Lower leg skin (tissue), 4 donors: ENCODE measurements at regions not wholly inside any gene's neighbourhood (a gene's known extent, or its start where the extent isn't known, plus 50 kb on each side); places are given as distances from the start of the nearest gene placed in this dataset.

ENCODE experiments used
- DNase-seq, 2 donors: peaks; one replicate each; pipeline ENCODE4 v3.0.0-alpha.2; 2019; ENCODE audit warnings: low spot score in 2 of 2
- H3K4me3 ChIP-seq: fragments of 200-600 bp; sonication (generic); 2 replicates; pipeline ENCODE4 v1.5.1; 2017; ENCODE audit warnings: mild to moderate bottlenecking, low read depth; ENCODE audit not compliant: poor library complexity, severe bottlenecking
- CTCF ChIP-seq, 3 donors: fragments of 450-650 bp; IDR thresholded peaks; one replicate each; pipeline ENCODE4 v1.5.1; 2016; ENCODE audit warnings: antibody characterized with exemption in 3 of 3, mild to moderate bottlenecking in 3 of 3, moderate library complexity in 2 of 3
- POLR2A ChIP-seq, 2 donors: fragments of 450-650 bp; IDR thresholded peaks; one replicate each; pipeline ENCODE4 v1.6.1; 2016 to 2017; ENCODE audit warnings: antibody characterized with exemption in 2 of 2, mild to moderate bottlenecking in 1 of 2, moderate library complexity in 1 of 2
- WGBS, 2 donors: methylation state at CpG; one replicate each; pipeline ENCODE4 v1.1.5; 2018; 5-methylcytosine and 5-hydroxymethylcytosine counted together
- intact Hi-C: fragments of 100-400 bp; cut with DNase I; formaldehyde crosslinking; loops from one replicate; pipeline ENCODE4 v1.15.0; 2023; ENCODE audit warnings: low total_unique reads

GRCh38 chr15:69732133-69732532 lies 279.5 kb downstream of the RPLP1 start:
- intact Hi-C loops = no loop called here
- TF ChIP-seq CTCF (IDR thresholded peaks at IDR 0.05) = no peak
- TF ChIP-seq POLR2A (IDR thresholded peaks at IDR 0.05) = no peak
- WGBS, 2 donors = 42 to 75% methylated on average over 1 of the region's 1 CpG
- no peak for DNase-seq
- H3K4me3 ChIP-seq = no peak overlapping the region

- 66 to 73% methylated on average over 5 of the region's 5 CpGs for WGBS, 2 donors
- intact Hi-C loops = no loop called here
- TF ChIP-seq CTCF (IDR thresholded peaks at IDR 0.05) (no peak), POLR2A (IDR thresholded peaks at IDR 0.05) (no peak)
Observed at GRCh38 chr15:69734699-69735098, 282.1 kb downstream of the RPLP1 start.

GRCh38 chr15:69735121-69735520 lies 282.5 kb downstream of the RPLP1 start:
- H3K4me3 ChIP-seq = no peak overlapping the region
- TF ChIP-seq POLR2A (IDR thresholded peaks at IDR 0.05) (no peak), CTCF (IDR thresholded peaks at IDR 0.05) (no peak)
- WGBS, 2 donors = 57 to 61% methylated on average over 4 of the region's 4 CpGs
- DNase-seq = peak; percentile 48 to 86
- intact Hi-C loops = no loop called here

More at GRCh38 chr15:69734699-69735098, 282.1 kb downstream of the RPLP1 start:
- no peak overlapping the region for H3K4me3 ChIP-seq
- no peak for DNase-seq

GRCh38 chr15:69736161-69736560 lies 283.5 kb downstream of the RPLP1 start:
- H3K4me3 ChIP-seq = no peak overlapping the region
- no peak for DNase-seq
- TF ChIP-seq POLR2A (IDR thresholded peaks at IDR 0.05) (no peak), CTCF (IDR thresholded peaks at IDR 0.05) (no peak)
- intact Hi-C loops = no loop called here
- WGBS, 2 donors = 65 to 83% methylated on average over 3 of the region's 3 CpGs

- intact Hi-C loops = no loop called here
- H3K4me3 ChIP-seq = no peak overlapping the region
- TF ChIP-seq CTCF (IDR thresholded peaks at IDR 0.05) (no peak), POLR2A (IDR thresholded peaks at IDR 0.05) (no peak)
- peak in 1 of 2 donors; percentile 20 for DNase-seq
Observed at GRCh38 chr15:69737916-69738315, 285.3 kb downstream of the RPLP1 start.

GRCh38 chr15:69740684-69741083 lies 288.1 kb downstream of the RPLP1 start:
- WGBS, 2 donors = 93 to 100% methylated on average over 1 of the region's 1 CpG
- peak in 1 of 2 donors; percentile 23 for DNase-seq
- intact Hi-C loops = loop anchor here (10.0 kb wide), 1 partner anchor 734 kb away; no protein-coding TSS in a partner anchor
- H3K4me3 ChIP-seq = no peak overlapping the region
- no peak for TF ChIP-seq CTCF (IDR thresholded peaks at IDR 0.05)
- TF ChIP-seq POLR2A (IDR thresholded peaks at IDR 0.05) = no peak
